Neuronal stem cell (in vitro differentiated cells): ENCODE measurements at regions not wholly inside any gene's neighbourhood (a gene's known extent, or its start where the extent isn't known, plus 50 kb on each side); places are given as distances from the start of the nearest gene placed in this dataset.

Experiments
- DNase-seq: peaks from one replicate; pipeline ENCODE4 v3.0.0-alpha.2; 2013; ENCODE audit warnings: low spot score
- H2AFZ ChIP-seq: one replicate; pipeline ENCODE4 v1.6.1; 2013; ENCODE audit warnings: mild to moderate bottlenecking, low read length, inconsistent platforms
- H2AK5ac ChIP-seq: 2 replicates; pipeline ENCODE4 v1.6.1; 2013; ENCODE audit warnings: low read depth, mild to moderate bottlenecking, inconsistent platforms, low read length, moderate library complexity, mixed read lengths
- H2BK120ac ChIP-seq: 2 replicates; pipeline ENCODE4 v1.6.1; 2013; ENCODE audit warnings: low read depth, mild to moderate bottlenecking, inconsistent platforms, low read length, moderate library complexity, mixed read lengths
- H2BK12ac ChIP-seq: one replicate; pipeline ENCODE4 v1.6.1; 2013; ENCODE audit warnings: low read length, inconsistent platforms
- H2BK15ac ChIP-seq: 2 replicates; pipeline ENCODE4 v1.6.1; 2013; ENCODE audit warnings: mild to moderate bottlenecking, low read length, inconsistent platforms, mixed read lengths
- H2BK5ac ChIP-seq: one replicate; pipeline ENCODE4 v1.6.1; 2013; ENCODE audit warnings: inconsistent platforms, mild to moderate bottlenecking, low read length, moderate library complexity
- H3K14ac ChIP-seq: one replicate; pipeline ENCODE4 v1.6.1; 2013; ENCODE audit warnings: low read length, inconsistent platforms
- H3K18ac ChIP-seq: 2 replicates; pipeline ENCODE4 v1.6.1; 2013; ENCODE audit warnings: low read length, inconsistent platforms
- H3K23ac ChIP-seq: 2 replicates; pipeline ENCODE4 v1.6.1; 2013; ENCODE audit warnings: low read depth, mild to moderate bottlenecking, mixed read lengths, low read length, inconsistent platforms; ENCODE audit not compliant: poor library complexity
- H3K27ac ChIP-seq: replicated peaks from 3 replicates; pipeline ENCODE4 v1.5.1; 2013; ENCODE audit warnings: low read length, inconsistent platforms
- H3K27me3 ChIP-seq, 3 experiments: 2 replicates each; pipeline ENCODE4 v1.6.1; 2013; ENCODE audit warnings: low read length in 3 of 3, mild to moderate bottlenecking in 2 of 3, inconsistent platforms in 1 of 3, low read depth in 1 of 3, mixed read lengths in 1 of 3, moderate library complexity in 1 of 3; ENCODE audit not compliant: control insufficient read depth in 3 of 3, insufficient read depth in 3 of 3
- H3K36me3 ChIP-seq, 2 donors: replicated peaks in 1 of 2; 2 replicates each; pipeline ENCODE4 v1.6.1; 2013; ENCODE audit warnings: low read length in 2 of 2; ENCODE audit not compliant: control insufficient read depth in 2 of 2, insufficient read depth in 2 of 2
- H3K4ac ChIP-seq: 2 replicates; pipeline ENCODE4 v1.6.1; 2013; ENCODE audit warnings: inconsistent platforms, mild to moderate bottlenecking, low read length, moderate library complexity
- H3K4me1 ChIP-seq, 2 donors: 1 replicate in 1 of 2; 2 replicates in 1 of 2; pipeline ENCODE4 v1.6.1; 2013; ENCODE audit warnings: low read length in 2 of 2, low read depth in 1 of 2; ENCODE audit not compliant: control insufficient read depth in 2 of 2, insufficient read depth in 1 of 2
- H3K4me2 ChIP-seq: one replicate; pipeline ENCODE4 v1.6.1; 2013; ENCODE audit warnings: mild to moderate bottlenecking, low read length, inconsistent platforms; ENCODE audit not compliant: insufficient read depth, poor library complexity, severe bottlenecking
- H3K4me3 ChIP-seq, 2 donors: 2 replicates each; pipeline ENCODE4 v1.5.1; 2013; ENCODE audit warnings: low read length in 2 of 2, mild to moderate bottlenecking in 2 of 2, inconsistent platforms in 1 of 2, moderate library complexity in 1 of 2
- H3K79me1 ChIP-seq: one replicate; pipeline ENCODE4 v1.6.1; 2013; ENCODE audit warnings: low read depth, mild to moderate bottlenecking, inconsistent platforms, low read length, moderate library complexity
- H3K9ac ChIP-seq: one replicate; pipeline ENCODE4 v1.6.1; 2013; ENCODE audit warnings: mild to moderate bottlenecking, low read depth, low read length, inconsistent platforms; ENCODE audit not compliant: poor library complexity
- H3K9me3 ChIP-seq, 2 donors: replicated peaks in 1 of 2; 2 replicates each; pipeline versions ENCODE3 to v1.6.1; 2013; ENCODE audit warnings: low read length in 2 of 2, mild to moderate bottlenecking in 2 of 2, inconsistent platforms in 1 of 2, low read depth in 1 of 2, mixed read lengths in 1 of 2, moderate library complexity in 1 of 2; ENCODE audit not compliant: control insufficient read depth in 2 of 2, insufficient read depth in 1 of 2
- H4K8ac ChIP-seq: one replicate; pipeline ENCODE4 v1.6.1; 2013; ENCODE audit warnings: low read depth, mild to moderate bottlenecking, inconsistent platforms, low read length, moderate library complexity
- H4K91ac ChIP-seq: one replicate; pipeline ENCODE4 v1.6.1; 2013; ENCODE audit warnings: low read length, low read depth, mild to moderate bottlenecking, inconsistent platforms; ENCODE audit not compliant: poor library complexity
- WGBS, 2 donors: extraction: QIAGEN DNeasy Blood & Tissue Kit; methylation state at CpG; one replicate each; pipeline ENCODE4 v1.1.7; 2013; ENCODE audit warnings: missing lambda C conversion rate in 2 of 2, mixed read lengths in 1 of 2; ENCODE audit not compliant: insufficient read length in 2 of 2, insufficient replicate concordance in 1 of 2; ENCODE audit errors: extremely low coverage in 2 of 2; 5-methylcytosine and 5-hydroxymethylcytosine counted together

DNA sequence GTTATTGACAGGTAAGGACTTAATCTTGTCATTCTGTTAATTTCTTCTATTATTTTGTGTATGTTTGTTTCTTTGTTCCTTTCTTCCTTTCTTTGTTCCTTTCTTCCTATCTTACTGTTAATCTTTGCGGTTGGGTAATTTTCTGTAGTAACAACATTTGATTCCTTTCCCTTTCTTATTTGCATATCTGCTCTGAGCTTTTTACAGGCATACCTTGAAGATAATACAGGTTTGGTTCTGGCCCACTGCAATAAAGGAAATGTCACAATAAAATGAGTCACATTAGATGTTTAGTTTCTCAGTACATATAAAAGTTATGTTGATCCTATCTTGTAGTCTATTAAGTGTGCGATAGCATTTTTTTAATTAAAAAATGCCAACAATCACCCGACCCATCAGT, 440.7 kb downstream of the NFIB start:
- DNase-seq = no peak
- H3K79me1 ChIP-seq = peaks cover 2% of the 10 kb centered on the region
- H3K4me3 ChIP-seq = no peak overlapping the region
- no peaks in the 10 kb centered on the region for H3K4me1 ChIP-seq
- H2AK5ac ChIP-seq = no peak overlapping the region
- no peak overlapping the region for H2BK15ac ChIP-seq
- H3K4ac ChIP-seq = no peak overlapping the region
- H2BK12ac ChIP-seq = no peak overlapping the region
- no peak overlapping the region for H4K91ac ChIP-seq
- H3K27ac ChIP-seq = no peak overlapping the region
- no peak overlapping the region for H2BK120ac ChIP-seq
- H3K9me3 ChIP-seq = no peaks in the 10 kb centered on the region
- H3K18ac ChIP-seq = no peak overlapping the region
- H2AFZ ChIP-seq = no peak overlapping the region
- no peaks in the 10 kb centered on the region for H3K27me3 ChIP-seq
- H4K8ac ChIP-seq = no peak overlapping the region
- no peak overlapping the region for H3K4me2 ChIP-seq
- H2BK5ac ChIP-seq = no peak overlapping the region
- H3K9ac ChIP-seq = no peak overlapping the region
- no peaks in the 10 kb centered on the region for H3K36me3 ChIP-seq
- H3K14ac ChIP-seq = no peak overlapping the region
- WGBS, 2 donors = no CpG with 5 or more reads among the region's 3 CpGs
- no peak overlapping the region for H3K23ac ChIP-seq

DNA sequence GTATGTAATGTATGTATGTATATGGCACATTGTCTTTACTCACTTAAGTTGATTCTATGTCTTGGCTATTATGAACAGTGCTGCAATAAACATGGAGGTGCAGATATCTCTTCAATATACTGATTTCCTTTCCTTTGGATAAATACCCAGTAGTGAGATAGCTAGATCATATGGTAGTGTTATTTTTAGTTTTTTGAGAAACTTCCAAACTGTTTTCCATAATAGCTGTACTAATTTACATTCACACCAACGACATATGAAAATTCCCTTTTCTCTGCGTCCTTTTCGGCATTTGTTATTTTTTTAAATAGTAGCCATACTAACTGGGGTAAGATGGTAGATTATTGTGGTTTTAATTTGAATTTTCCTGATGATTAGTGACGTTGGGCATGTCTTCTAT, 445.6 kb downstream of the NFIB start:
- Histone ChIP-seq H3K23ac (no peak overlapping the region), H3K14ac (no peak overlapping the region), H3K4me2 (no peak overlapping the region), H3K36me3 (no peaks in the 10 kb centered on the region), H2BK12ac (no peak overlapping the region), H4K91ac (no peak overlapping the region), H2BK5ac (no peak overlapping the region), H2BK15ac (no peak overlapping the region), H3K27ac (no peak overlapping the region), H2AK5ac (no peak overlapping the region), H3K18ac (no peak overlapping the region), H4K8ac (no peak overlapping the region), H3K9me3 (no peaks in the 10 kb centered on the region), H2BK120ac (no peak overlapping the region), H2AFZ (no peak overlapping the region), H3K9ac (no peak overlapping the region), H3K79me1 (no peaks in the 10 kb centered on the region), H3K27me3 (no peaks in the 10 kb centered on the region), H3K4ac (no peak overlapping the region), H3K4me3 (no peak overlapping the region), H3K4me1 (no peaks in the 10 kb centered on the region)
- WGBS, 2 donors = no CpG with 5 or more reads among the region's 4 CpGs
- no peak for DNase-seq

DNA sequence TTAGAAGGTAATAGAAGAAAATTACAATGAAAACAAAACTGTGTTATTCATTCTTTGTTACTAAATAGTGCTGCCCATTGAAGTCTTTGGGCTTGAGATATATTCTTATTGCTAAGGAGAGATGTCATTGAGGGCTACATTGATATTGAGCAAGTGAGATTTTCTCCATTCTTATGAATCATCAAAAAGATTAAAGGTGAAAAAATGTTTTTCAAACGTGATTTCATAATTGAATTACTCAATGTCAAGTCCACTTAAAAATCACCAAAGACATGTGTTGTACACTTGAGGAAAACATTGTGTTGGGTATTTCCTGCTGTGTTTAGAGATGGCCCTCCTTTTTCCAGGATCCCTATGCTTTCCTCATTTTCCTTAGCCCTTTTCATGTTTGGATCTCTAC, 448.1 kb downstream of the NFIB start:
- Histone ChIP-seq H2AFZ (no peak overlapping the region), H3K27me3 (no peaks in the 10 kb centered on the region), H3K27ac (no peak overlapping the region), H3K18ac (no peak overlapping the region), H2BK12ac (no peak overlapping the region), H3K79me1 (no peaks in the 10 kb centered on the region), H2BK15ac (no peak overlapping the region), H3K4me1 (peaks cover 2 to 15% of the 10 kb centered on the region in 2 donors), H4K8ac (no peak overlapping the region), H2AK5ac (no peak overlapping the region), H3K9ac (no peak overlapping the region), H3K14ac (no peak overlapping the region), H3K23ac (no peak overlapping the region), H2BK5ac (no peak overlapping the region), H4K91ac (no peak overlapping the region), H3K36me3 (no peaks in the 10 kb centered on the region), H3K4me3 (no peak overlapping the region), H2BK120ac (no peak overlapping the region), H3K4ac (no peak overlapping the region), H3K4me2 (no peak overlapping the region), H3K9me3 (no peaks in the 10 kb centered on the region)
- DNase-seq = no peak
- no CpG with 5 or more reads among the region's 1 CpG for WGBS, 2 donors

DNA sequence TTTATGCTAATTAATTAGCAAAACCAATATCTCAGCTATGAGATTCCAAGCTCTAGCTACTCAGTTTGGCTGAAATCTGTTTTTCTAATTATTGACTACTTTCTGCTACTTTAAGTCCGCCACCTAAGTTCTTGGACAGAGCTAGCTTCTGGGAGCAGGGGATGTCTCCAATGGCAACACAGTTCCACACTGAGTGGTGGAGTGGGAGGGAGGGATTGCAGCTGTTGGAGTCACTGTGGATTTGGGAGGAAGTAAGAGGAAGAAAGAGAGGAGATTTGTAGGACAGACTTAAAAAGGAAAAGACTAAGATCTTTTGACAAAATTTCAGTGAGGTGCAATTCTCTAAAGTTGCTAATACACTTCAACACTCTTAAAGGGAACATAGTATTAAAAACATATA, 450.8 kb downstream of the NFIB start:
- H3K23ac ChIP-seq = no peak overlapping the region
- no peaks in the 10 kb centered on the region for H3K27me3 ChIP-seq
- no peak overlapping the region for H3K4me2 ChIP-seq
- H3K9me3 ChIP-seq = no peaks in the 10 kb centered on the region
- H2BK12ac ChIP-seq = no peak overlapping the region
- H3K9ac ChIP-seq = no peak overlapping the region
- no CpG with 5 or more reads among the region's 1 CpG for WGBS, 2 donors
- no peak overlapping the region for H4K91ac ChIP-seq
- no peak overlapping the region for H2BK15ac ChIP-seq
- H2AFZ ChIP-seq = peak overlapping the region; percentile 12
- no peak overlapping the region for H2BK120ac ChIP-seq
- no peak overlapping the region for H2BK5ac ChIP-seq
- H3K79me1 ChIP-seq = no peaks in the 10 kb centered on the region
- H3K4me3 ChIP-seq = no peak overlapping the region
- peaks cover 2 to 17% of the 10 kb centered on the region in 2 donors for H3K4me1 ChIP-seq
- no peaks in the 10 kb centered on the region for H3K36me3 ChIP-seq
- no peak overlapping the region for H3K14ac ChIP-seq
- H4K8ac ChIP-seq = no peak overlapping the region
- no peak for DNase-seq
- no peak overlapping the region for H3K18ac ChIP-seq
- H3K4ac ChIP-seq = no peak overlapping the region
- no peak overlapping the region for H3K27ac ChIP-seq
- H2AK5ac ChIP-seq = no peak overlapping the region
